ENCODE measurements at regions not wholly inside any gene's neighbourhood (a gene's known extent, or its start where the extent isn't known, plus 50 kb on each side); places are given as distances from the start of the nearest gene placed in this dataset.

DNA sequence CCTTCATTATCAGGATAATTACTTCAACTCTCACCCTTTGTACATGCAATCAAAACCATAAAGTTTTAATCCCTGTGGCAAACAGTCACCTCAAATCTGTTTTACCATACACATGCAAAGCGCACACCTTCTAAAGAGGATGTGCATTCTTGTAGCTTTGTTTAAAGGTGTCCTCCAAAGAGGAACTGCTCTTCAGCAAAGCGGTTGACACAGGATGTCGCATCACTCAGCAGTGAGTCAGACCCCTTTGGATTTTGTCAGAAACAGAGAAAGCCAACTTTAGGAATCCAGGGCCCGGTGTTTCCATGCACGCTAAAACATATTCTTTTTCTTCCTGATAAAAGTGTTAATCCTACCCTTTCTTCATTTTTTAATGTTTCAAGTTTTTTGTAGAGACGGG, 268.3 kb upstream of the ARID1B start:
- H3K36me3 ChIP-seq (ENCODE audit: control insufficient read depth, insufficient read depth, low read length): no peaks in the 10 kb centered on the region
- WGBS (ENCODE audit: insufficient coverage, low lambda C conversion rate): 83% methylated on average over 3 of the region's 6 CpGs
- no peak overlapping the region for H3K27ac ChIP-seq (ENCODE audit: low read length)
- H3K9me3 ChIP-seq (ENCODE audit: control insufficient read depth, low read depth, low read length): no peaks in the 10 kb centered on the region
- H3K4me1 ChIP-seq (ENCODE audit: control insufficient read depth, insufficient read depth, low read length): no peaks in the 10 kb centered on the region
- DNase-seq: no peak
- peaks cover 5% of the 10 kb centered on the region for H3K27me3 ChIP-seq (ENCODE audit: control insufficient read depth, insufficient read depth, low read length)
- H3K4me3 ChIP-seq (ENCODE audit: low read length): no peak overlapping the region

DNA sequence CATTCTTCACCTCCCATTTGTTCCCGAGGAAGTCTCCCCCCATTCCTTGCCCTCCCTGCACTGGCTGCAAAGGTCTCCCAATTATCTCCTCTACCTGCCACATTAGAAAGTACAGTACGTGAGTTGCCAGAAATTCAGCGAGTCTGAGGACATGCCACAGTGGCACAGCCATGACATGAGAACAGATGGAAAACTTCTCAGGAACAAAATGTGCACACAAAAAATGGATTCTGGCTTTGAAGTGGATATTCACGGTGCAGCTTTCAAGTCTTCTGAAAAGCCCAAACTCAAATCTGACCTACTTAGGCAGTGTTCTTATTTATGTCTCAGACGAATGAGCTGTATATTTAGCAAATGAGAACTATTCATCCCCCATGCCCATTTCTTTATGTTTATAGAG, 269.1 kb upstream of the ARID1B start:
- H3K9me3 ChIP-seq (ENCODE audit: control insufficient read depth, low read depth, low read length): no peaks in the 10 kb centered on the region
- no peak overlapping the region for H3K27ac ChIP-seq (ENCODE audit: low read length)
- DNase-seq: no peak
- no peaks in the 10 kb centered on the region for H3K36me3 ChIP-seq (ENCODE audit: control insufficient read depth, insufficient read depth, low read length)
- WGBS (ENCODE audit: insufficient coverage, low lambda C conversion rate): 100% methylated on average over 1 of the region's 5 CpGs
- no peak overlapping the region for H3K4me3 ChIP-seq (ENCODE audit: low read length)
- H3K27me3 ChIP-seq (ENCODE audit: control insufficient read depth, insufficient read depth, low read length): peaks cover 5% of the 10 kb centered on the region
- no peaks in the 10 kb centered on the region for H3K4me1 ChIP-seq (ENCODE audit: control insufficient read depth, insufficient read depth, low read length)

DNA sequence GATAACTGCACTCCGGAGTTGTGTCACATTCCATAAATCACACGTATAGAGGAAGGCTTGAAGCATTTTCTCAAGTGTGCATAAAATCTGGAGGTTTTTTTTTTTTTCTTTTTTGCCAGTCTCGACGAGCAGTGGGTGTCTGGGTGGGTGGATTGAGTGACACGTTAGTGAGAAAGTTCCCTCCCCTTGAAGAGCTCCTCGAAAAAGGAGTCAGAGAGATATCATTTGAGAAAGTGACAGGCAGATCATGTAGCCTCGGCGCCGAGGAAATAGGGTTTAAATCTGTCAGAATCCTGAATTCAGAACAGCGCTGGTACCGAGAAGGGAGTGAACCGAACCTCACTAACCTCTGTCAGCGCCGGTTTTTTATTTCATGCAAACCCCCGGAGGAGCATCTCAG, 269.5 kb upstream of the ARID1B start:
- no peaks in the 10 kb centered on the region for H3K4me1 ChIP-seq (ENCODE audit: control insufficient read depth, insufficient read depth, low read length)
- no peak overlapping the region for H3K27ac ChIP-seq (ENCODE audit: low read length)
- peaks cover 5% of the 10 kb centered on the region for H3K27me3 ChIP-seq (ENCODE audit: control insufficient read depth, insufficient read depth, low read length)
- 74% methylated on average over 5 of the region's 15 CpGs for WGBS (ENCODE audit: insufficient coverage, low lambda C conversion rate)
- H3K36me3 ChIP-seq (ENCODE audit: control insufficient read depth, insufficient read depth, low read length): no peaks in the 10 kb centered on the region
- no peak overlapping the region for H3K4me3 ChIP-seq (ENCODE audit: low read length)
- H3K9me3 ChIP-seq (ENCODE audit: control insufficient read depth, low read depth, low read length): no peaks in the 10 kb centered on the region
- no peak for DNase-seq

DNA sequence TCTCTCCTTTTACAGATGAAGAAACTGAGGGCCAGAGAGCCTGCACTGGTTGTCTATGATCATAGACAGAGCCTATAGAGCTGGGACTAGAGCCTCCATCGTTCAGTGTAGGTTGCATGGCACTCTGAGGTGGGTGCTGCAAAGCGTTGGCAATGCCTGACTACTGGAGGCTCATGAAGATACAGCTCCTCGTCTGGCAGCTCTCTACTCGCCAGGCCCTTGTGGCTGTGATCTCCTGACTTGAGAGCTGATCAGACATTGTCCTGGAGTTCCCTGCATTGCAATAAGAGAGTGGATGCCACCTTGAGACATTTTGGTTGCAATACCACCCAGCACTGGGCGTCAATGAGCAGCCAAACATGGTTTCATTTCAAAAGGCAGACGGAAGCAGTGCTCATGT, 270.1 kb upstream of the ARID1B start:
- H3K4me3 ChIP-seq (ENCODE audit: low read length): no peak overlapping the region
- H3K9me3 ChIP-seq (ENCODE audit: control insufficient read depth, low read depth, low read length): no peaks in the 10 kb centered on the region
- no peaks in the 10 kb centered on the region for H3K4me1 ChIP-seq (ENCODE audit: control insufficient read depth, insufficient read depth, low read length)
- no peak for DNase-seq
- H3K27me3 ChIP-seq (ENCODE audit: control insufficient read depth, insufficient read depth, low read length): peaks cover 5% of the 10 kb centered on the region
- no peaks in the 10 kb centered on the region for H3K36me3 ChIP-seq (ENCODE audit: control insufficient read depth, insufficient read depth, low read length)
- H3K27ac ChIP-seq (ENCODE audit: low read length): no peak overlapping the region
- no CpG with 5 or more reads among the region's 6 CpGs for WGBS (ENCODE audit: insufficient coverage, low lambda C conversion rate)

DNA sequence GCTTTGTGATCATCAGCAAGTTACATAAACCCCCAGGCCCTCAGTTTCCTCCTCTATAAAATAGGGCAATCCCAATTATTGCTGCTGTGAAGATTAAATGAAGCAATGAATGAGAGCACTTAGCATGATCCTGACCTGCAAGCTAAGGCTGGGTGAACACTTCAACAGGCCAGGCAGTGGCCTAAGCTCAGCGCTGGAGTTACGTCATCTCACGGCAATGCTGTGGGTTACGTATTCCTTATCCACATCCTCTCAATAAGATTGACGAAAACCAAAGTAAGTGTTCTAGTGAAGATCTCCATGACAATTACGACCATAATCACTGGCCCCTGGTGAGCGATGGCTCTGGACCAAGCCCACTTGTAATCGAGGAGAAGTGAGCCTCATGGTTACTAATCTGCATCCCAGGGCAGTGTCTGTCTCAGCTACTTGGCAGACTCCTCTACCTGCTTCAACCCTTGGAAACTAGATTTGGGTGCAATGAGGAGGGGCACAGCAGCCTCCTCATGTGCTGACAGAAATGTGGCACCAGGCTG, 274.1 kb upstream of the ARID1B start:
- Histone ChIP-seq H3K36me3 (ENCODE audit: control insufficient read depth, insufficient read depth, low read length) (no peaks in the 10 kb centered on the region), H3K9me3 (ENCODE audit: control insufficient read depth, low read depth, low read length) (no peaks in the 10 kb centered on the region), H3K4me3 (ENCODE audit: low read length) (no peak overlapping the region), H3K27ac (ENCODE audit: low read length) (no peak overlapping the region), H3K4me1 (ENCODE audit: control insufficient read depth, insufficient read depth, low read length) (no peaks in the 10 kb centered on the region), H3K27me3 (ENCODE audit: control insufficient read depth, insufficient read depth, low read length) (peaks cover 5% of the 10 kb centered on the region)
- DNase-seq: no peak
- no CpG with 5 or more reads among the region's 8 CpGs for whole genome bisulfite sequencing (ENCODE audit: insufficient coverage, low lambda C conversion rate)

DNA sequence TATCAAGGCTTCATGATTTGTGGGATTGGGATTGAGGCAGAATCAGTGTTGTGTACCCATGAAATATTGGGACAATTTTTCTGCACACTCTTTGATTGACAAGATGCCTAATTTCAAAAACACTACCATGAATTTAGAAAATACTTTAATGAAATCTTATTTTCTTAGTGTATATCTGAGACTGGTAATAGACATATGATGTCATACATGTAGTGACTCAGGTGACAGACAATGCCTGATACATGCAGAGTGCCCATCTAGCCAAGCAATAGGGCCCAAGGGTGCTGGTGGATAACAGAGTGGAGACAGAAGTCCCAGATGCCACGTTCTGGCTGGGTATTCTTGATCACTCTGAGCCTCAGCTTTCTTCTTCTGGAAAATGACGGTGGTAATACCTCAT, 279.6 kb upstream of the ARID1B start:
- Histone ChIP-seq H3K9me3 (ENCODE audit: control insufficient read depth, low read depth, low read length) (no peaks in the 10 kb centered on the region), H3K27me3 (ENCODE audit: control insufficient read depth, insufficient read depth, low read length) (no peaks in the 10 kb centered on the region), H3K4me1 (ENCODE audit: control insufficient read depth, insufficient read depth, low read length) (no peaks in the 10 kb centered on the region), H3K27ac (ENCODE audit: low read length) (no peak overlapping the region), H3K36me3 (ENCODE audit: control insufficient read depth, insufficient read depth, low read length) (no peaks in the 10 kb centered on the region), H3K4me3 (ENCODE audit: low read length) (no peak overlapping the region)
- WGBS (ENCODE audit: insufficient coverage, low lambda C conversion rate): no CpG with 5 or more reads among the region's 2 CpGs
- DNase-seq: no peak

DNA sequence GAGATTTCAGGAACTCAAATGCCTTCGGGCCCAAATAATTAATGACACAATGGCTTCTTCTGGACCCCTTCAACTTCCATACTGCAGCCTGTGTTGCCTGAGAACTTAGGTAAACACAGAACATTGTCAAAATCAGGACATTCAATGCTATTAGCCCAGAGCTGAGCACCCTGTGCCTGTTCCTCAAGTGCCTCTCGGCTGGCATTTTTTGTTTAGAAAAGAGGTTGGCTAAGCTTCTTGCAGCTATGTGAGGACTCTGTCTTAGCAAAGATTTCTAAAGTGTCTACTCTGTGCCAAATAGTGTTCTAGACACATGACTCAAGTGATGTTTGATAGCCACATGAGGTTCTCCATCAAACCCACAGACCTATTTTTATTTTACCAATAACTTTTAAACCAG, 289.3 kb upstream of the ARID1B start:
- Histone ChIP-seq H3K4me3 (ENCODE audit: low read length) (no peak overlapping the region), H3K27me3 (ENCODE audit: control insufficient read depth, insufficient read depth, low read length) (no peaks in the 10 kb centered on the region), H3K27ac (ENCODE audit: low read length) (no peak overlapping the region), H3K9me3 (ENCODE audit: control insufficient read depth, low read depth, low read length) (no peaks in the 10 kb centered on the region), H3K4me1 (ENCODE audit: control insufficient read depth, insufficient read depth, low read length) (no peaks in the 10 kb centered on the region), H3K36me3 (ENCODE audit: control insufficient read depth, insufficient read depth, low read length) (no peaks in the 10 kb centered on the region)
- no peak for DNase-seq
- WGBS (ENCODE audit: insufficient coverage, low lambda C conversion rate): no CpG with 5 or more reads among the region's 2 CpGs

DNA sequence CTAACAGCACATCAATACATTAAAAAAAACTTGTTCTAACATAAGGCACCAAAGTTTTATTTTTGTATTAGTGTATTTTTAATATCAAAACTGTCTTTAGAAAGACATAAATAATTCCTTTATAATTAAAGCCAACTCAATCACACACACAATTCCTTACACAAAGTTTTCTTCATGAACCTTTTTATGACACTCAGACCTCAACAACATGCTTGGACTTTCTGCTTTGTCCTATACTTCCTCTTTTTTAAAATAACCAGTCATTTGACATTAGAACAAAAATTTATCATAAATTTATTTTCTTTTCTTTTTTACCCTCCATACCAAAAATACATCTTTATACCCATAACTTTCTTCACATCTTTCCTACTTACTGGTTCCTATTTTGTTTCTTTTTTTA, 292.0 kb upstream of the ARID1B start:
- Histone ChIP-seq H3K36me3 (ENCODE audit: control insufficient read depth, insufficient read depth, low read length) (no peaks in the 10 kb centered on the region), H3K4me1 (ENCODE audit: control insufficient read depth, insufficient read depth, low read length) (no peaks in the 10 kb centered on the region), H3K27me3 (ENCODE audit: control insufficient read depth, insufficient read depth, low read length) (no peaks in the 10 kb centered on the region), H3K27ac (ENCODE audit: low read length) (no peak overlapping the region), H3K9me3 (ENCODE audit: control insufficient read depth, low read depth, low read length) (no peaks in the 10 kb centered on the region), H3K4me3 (ENCODE audit: low read length) (no peak overlapping the region)
- no peak for DNase-seq

DNA sequence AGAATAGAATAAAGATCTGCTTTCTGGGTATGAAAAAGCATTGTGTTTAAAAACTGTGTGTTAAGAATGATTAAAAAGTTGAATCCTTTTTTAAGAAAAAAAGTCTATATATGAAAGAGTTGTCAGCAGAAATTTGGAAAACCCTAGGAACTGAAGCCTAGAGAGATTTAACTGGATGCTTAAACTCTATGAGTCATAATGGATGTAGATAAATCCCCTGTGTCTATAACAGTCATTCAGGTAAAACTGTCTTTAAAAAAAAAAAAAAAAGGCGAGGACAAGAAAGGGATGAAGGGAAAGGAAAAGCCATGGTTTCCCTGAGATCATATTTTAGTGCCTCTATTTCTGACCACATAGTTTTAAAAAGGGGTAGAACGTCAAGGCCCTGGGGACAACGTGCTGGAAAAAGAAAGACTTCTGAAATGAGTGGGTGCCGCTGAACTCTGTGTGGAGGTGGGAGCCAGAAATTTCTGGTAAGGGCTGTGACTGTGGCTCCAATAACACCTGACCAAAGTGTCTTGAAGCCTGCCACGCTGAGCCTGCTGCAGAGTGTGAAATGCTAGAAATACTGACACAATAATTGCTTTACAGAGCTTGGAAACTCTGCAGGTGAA, 302.6 kb upstream of the ARID1B start:
- WGBS (ENCODE audit: insufficient coverage, low lambda C conversion rate): no CpG with 5 or more reads among the region's 5 CpGs
- no peak overlapping the region for H3K4me3 ChIP-seq (ENCODE audit: low read length)
- no peak for DNase-seq

DNA sequence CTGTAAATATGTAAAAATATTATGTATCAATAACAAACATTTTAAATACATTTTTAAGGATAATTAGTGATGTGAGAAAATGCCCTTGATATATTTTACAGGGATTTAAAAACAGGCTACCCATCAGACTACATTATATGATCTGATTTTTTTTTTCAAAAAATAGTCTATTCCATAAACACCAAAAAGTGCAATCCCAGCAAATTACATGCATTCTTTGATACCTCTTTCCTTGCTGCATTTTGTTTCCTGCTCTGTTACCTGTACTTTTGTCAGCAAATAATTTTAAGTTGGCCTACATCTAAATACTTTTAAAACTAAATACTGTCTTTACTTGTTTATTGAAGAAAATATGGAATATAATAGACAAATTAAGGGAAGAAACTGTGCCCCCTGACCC, 306.2 kb upstream of the ARID1B start:
- Histone ChIP-seq H3K36me3 (ENCODE audit: control insufficient read depth, insufficient read depth, low read length) (no peaks in the 10 kb centered on the region), H3K27me3 (ENCODE audit: control insufficient read depth, insufficient read depth, low read length) (no peaks in the 10 kb centered on the region), H3K9me3 (ENCODE audit: control insufficient read depth, low read depth, low read length) (no peaks in the 10 kb centered on the region), H3K4me3 (ENCODE audit: low read length) (no peak overlapping the region), H3K4me1 (ENCODE audit: control insufficient read depth, insufficient read depth, low read length) (no peaks in the 10 kb centered on the region), H3K27ac (ENCODE audit: low read length) (no peak overlapping the region)
- DNase-seq: no peak

More for the DNA sequence above, 302.6 kb upstream of the ARID1B start:
- Histone ChIP-seq H3K36me3 (ENCODE audit: control insufficient read depth, insufficient read depth, low read length) (no peaks in the 10 kb centered on the region), H3K4me1 (ENCODE audit: control insufficient read depth, insufficient read depth, low read length) (no peaks in the 10 kb centered on the region), H3K27me3 (ENCODE audit: control insufficient read depth, insufficient read depth, low read length) (no peaks in the 10 kb centered on the region), H3K27ac (ENCODE audit: low read length) (no peak overlapping the region), H3K9me3 (ENCODE audit: control insufficient read depth, low read depth, low read length) (no peaks in the 10 kb centered on the region)

DNA sequence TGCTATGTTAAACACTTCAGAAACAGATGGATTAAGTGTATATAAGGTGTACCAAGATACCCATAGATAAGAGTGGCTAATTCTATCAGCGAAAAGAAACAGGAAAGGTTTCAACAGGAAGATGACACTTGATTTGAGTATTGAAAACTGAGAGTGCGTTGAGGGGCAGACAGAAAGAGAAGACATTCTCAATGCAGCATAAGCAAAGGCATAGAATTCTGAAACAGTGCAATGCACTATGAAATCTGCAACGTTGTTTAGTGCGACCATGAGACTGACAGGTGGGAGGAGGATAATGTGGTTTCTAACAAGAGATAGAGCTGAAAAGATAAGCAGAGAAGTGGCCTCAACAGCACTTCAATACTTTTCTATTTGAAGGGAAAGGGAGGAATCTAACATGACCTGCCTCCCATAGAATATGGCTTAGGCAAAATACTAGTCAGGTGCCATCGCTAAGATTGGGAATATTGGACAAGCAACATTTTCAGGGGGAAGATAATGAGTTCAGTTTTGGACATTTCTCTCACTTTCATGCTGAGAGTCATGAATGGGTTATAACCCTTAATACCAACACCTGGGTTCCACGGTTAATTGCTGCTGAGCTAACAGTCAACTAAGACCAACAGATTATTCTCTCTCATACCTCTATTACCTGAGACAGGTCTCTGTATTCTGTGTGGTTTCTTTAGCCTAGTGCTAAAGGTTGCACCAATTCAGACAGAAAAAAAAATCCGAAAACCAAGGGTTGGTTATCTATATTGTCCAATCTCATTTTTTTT, 312.9 kb upstream of the ARID1B start:
- no peak for DNase-seq
- Histone ChIP-seq H3K4me3 (ENCODE audit: low read length) (no peak overlapping the region), H3K27me3 (ENCODE audit: control insufficient read depth, insufficient read depth, low read length) (no peaks in the 10 kb centered on the region), H3K36me3 (ENCODE audit: control insufficient read depth, insufficient read depth, low read length) (no peaks in the 10 kb centered on the region), H3K9me3 (ENCODE audit: control insufficient read depth, low read depth, low read length) (no peaks in the 10 kb centered on the region), H3K27ac (ENCODE audit: low read length) (no peak overlapping the region), H3K4me1 (ENCODE audit: control insufficient read depth, insufficient read depth, low read length) (no peaks in the 10 kb centered on the region)
- WGBS (ENCODE audit: insufficient coverage, low lambda C conversion rate): 50% methylated on average over 2 of the region's 7 CpGs

All from large intestine (tissue), 3 donors.